ENCODE measurements at regions not wholly inside any gene's neighbourhood (a gene's known extent, or its start where the extent isn't known, plus 50 kb on each side); places are given as distances from the start of the nearest gene placed in this dataset.
"Not testable (repeated sequence)": the region's sequence is repeated elsewhere in the genome, so short reads cannot be mapped to it uniquely, and the experiment has no call there.

- no peak overlapping the region for H3K27ac ChIP-seq
- TF ChIP-seq CTCF (IDR thresholded peaks at IDR 0.05) (no peak), ZFX (IDR thresholded peaks at IDR 0.05; ENCODE audit: borderline replicate concordance) (no peak)
Measured at GRCh38 chr7:10770176-10770575, 203.5 kb upstream of the PHF14 start.

- TF ChIP-seq ZFX (IDR thresholded peaks at IDR 0.05; ENCODE audit: borderline replicate concordance) = no peak
- no peak for TF ChIP-seq CTCF (IDR thresholded peaks at IDR 0.05)
- H3K27ac ChIP-seq = no peak overlapping the region
Measured at GRCh38 chr7:10773430-10773829, 200.2 kb upstream of the PHF14 start.

- TF ChIP-seq ZFX (IDR thresholded peaks at IDR 0.05; ENCODE audit: borderline replicate concordance) = no peak
- TF ChIP-seq CTCF (IDR thresholded peaks at IDR 0.05) = no peak
- no peak overlapping the region for H3K27ac ChIP-seq
Measured at GRCh38 chr7:10779465-10780399, 193.9 kb upstream of the PHF14 start.

GRCh38 chr7:10780400-10780747, 193.3 kb upstream of the PHF14 start:
- TF ChIP-seq ZFX (IDR thresholded peaks at IDR 0.05; ENCODE audit: borderline replicate concordance) (no peak), CTCF (IDR thresholded peaks at IDR 0.05) (no peak)

GRCh38 chr7:10786976-10787375, 186.7 kb upstream of the PHF14 start:
- not testable (repeated sequence) for H3K27ac ChIP-seq

More at GRCh38 chr7:10780400-10780747, 193.3 kb upstream of the PHF14 start:
- H3K27ac ChIP-seq = no peak overlapping the region

GRCh38 chr7:10789170-10789569, 184.5 kb upstream of the PHF14 start:
- TF ChIP-seq ZFX (IDR thresholded peaks at IDR 0.05; ENCODE audit: borderline replicate concordance) (no peak), CTCF (IDR thresholded peaks at IDR 0.05) (no peak)
- no peak overlapping the region for H3K27ac ChIP-seq

- H3K27ac ChIP-seq = no peak overlapping the region
- TF ChIP-seq CTCF (IDR thresholded peaks at IDR 0.05) (no peak), ZFX (IDR thresholded peaks at IDR 0.05; ENCODE audit: borderline replicate concordance) (no peak)
Measured at GRCh38 chr7:10790910-10791309, 182.8 kb upstream of the PHF14 start.
